SK-N-MC (cell line): ENCODE measurements at regions not wholly inside any gene's neighbourhood (a gene's known extent, or its start where the extent isn't known, plus 50 kb on each side); places are given as distances from the start of the nearest gene placed in this dataset.

Source experiments
- DNase-seq: peaks from one replicate; pipeline ENCODE4 v3.0.0-alpha.2; 2011; ENCODE audit warnings: low read depth, low spot score
- H3K27ac ChIP-seq: fragments of 200-600 bp; sonication (generic); 2 replicates; pipeline ENCODE4 v1.5.1; 2016; ENCODE audit warnings: mixed run types
- H3K36me3 ChIP-seq: fragments of 200-600 bp; sonication (generic); 2 replicates; pipeline ENCODE4 v1.6.1; 2017; ENCODE audit warnings: antibody characterized with exemption, low read length, mixed read lengths; ENCODE audit not compliant: insufficient read depth
- H3K4me3 ChIP-seq: fragments of 200-600 bp; sonication (generic); 2 replicates; pipeline ENCODE4 v1.5.1; 2016
- H3K9ac ChIP-seq: fragments of 200-600 bp; sonication (generic); 2 replicates; pipeline ENCODE4 v1.8.0; 2017; ENCODE audit warnings: mixed run types, mixed read lengths; ENCODE audit not compliant: insufficient read length
- H3K9me3 ChIP-seq: fragments of 200-600 bp; sonication (generic); 2 replicates; pipeline ENCODE4 v1.6.1; 2017; ENCODE audit warnings: low read depth, mild to moderate bottlenecking, antibody characterized with exemption, low read length, moderate library complexity, mixed read lengths
- EZH2 ChIP-seq: fragments of 200-600 bp; sonication (generic); IDR thresholded peaks from one replicate; pipeline ENCODE4 v1.6.1; 2017; ENCODE audit warnings: antibody characterized with exemption
- FOXP2 ChIP-seq: optimal IDR thresholded peaks from 2 replicates; pipeline ENCODE3; 2011; ENCODE audit warnings: mild to moderate bottlenecking, moderate library complexity; ENCODE audit not compliant: insufficient read depth; ENCODE audit errors: extremely low read length, control extremely low read depth
- POLR2AphosphoS5 ChIP-seq: IDR thresholded peaks from 2 replicates; pipeline ENCODE4 v1.6.1; 2012; ENCODE audit warnings: mild to moderate bottlenecking, low read depth, low read length, borderline replicate concordance

DNA sequence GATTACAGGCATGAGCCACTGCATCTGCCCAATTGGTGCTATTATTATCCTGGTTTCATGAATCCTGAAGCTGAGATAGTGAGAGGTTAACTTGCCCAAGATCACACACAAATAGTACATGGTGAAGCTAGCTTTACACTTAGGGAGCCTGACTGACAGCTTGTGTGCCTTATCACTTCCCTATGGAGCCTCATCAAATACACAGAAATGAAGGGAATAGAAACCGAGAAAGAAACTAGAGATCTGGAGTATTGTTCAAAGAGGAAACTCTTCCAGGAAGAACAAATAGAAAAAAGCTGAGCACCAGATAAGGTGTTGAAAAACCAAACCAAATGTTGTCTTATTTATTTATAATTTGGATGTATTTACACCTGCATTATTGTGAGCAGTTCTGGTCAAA is 155.0 kb upstream of the CITED2 start:
- Histone ChIP-seq H3K9me3 (peaks cover 6% of the 10 kb centered on the region; the same call in 1 of the 2 replicates), H3K4me3 (no peak overlapping the region), H3K36me3 (peaks cover 8% of the 10 kb centered on the region; the same call in 1 of the 2 replicates), H3K27ac (no peak overlapping the region), H3K9ac (no peak overlapping the region)
- no peak for TF ChIP-seq POLR2AphosphoS5
- TF ChIP-seq EZH2: no peak
- no peak for TF ChIP-seq FOXP2
- DNase-seq: no peak

DNA sequence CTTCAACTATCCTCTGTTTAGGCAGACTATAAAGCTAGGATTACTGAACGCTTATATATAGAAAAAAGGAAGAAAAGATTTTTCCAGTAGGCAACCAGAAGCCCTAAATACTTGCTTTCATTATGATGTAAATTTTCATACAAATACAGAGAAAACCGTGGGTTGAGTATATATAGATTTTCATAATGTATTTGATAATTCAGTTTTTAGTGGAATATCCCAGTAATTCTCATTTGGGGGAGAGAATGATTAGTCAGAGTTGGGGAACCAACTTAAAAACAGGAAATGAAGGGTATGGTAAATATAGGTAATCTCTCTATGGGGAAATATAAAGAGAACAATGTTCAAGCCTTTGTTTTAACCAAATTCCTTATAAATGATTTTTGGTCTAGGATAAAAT is 154.0 kb upstream of the CITED2 start:
- H3K9ac ChIP-seq: no peak overlapping the region
- TF ChIP-seq POLR2AphosphoS5: no peak
- TF ChIP-seq FOXP2: no peak
- no peak for DNase-seq

DNA sequence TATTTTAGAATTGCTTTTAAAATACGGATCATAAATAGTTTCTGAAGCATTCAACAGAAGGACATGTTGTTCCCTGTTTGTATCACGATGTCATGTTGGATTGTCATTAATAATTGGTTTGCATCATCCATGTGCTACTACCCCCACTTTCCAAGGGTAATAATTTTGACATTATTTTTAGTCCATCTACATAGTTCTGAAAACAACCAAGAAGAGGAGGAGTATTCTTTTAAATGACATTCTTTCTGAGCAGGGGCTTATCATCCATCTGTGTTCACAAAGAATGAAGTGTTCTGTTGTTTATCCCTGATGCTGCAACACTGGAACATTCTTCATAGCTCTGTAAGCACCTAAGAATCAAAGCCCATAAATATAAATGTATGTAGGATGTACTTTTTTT is 151.0 kb upstream of the CITED2 start:
- TF ChIP-seq EZH2 (no peak), FOXP2 (no peak), POLR2AphosphoS5 (no peak)
- Histone ChIP-seq H3K36me3 (peaks cover 8% of the 10 kb centered on the region; the same call in 1 of the 2 replicates), H3K9me3 (peaks cover 6% of the 10 kb centered on the region; the same call in 1 of the 2 replicates), H3K9ac (peak overlapping the region; percentile 70), H3K27ac (peak overlapping the region; percentile 96), H3K4me3 (no peak overlapping the region)
- DNase-seq: no peak

More for the DNA sequence above, 154.0 kb upstream of the CITED2 start:
- Histone ChIP-seq H3K4me3 (no peak overlapping the region), H3K9me3 (peaks cover 6% of the 10 kb centered on the region; the same call in 1 of the 2 replicates), H3K36me3 (peaks cover 8% of the 10 kb centered on the region; the same call in 1 of the 2 replicates), H3K27ac (peak overlapping the region; percentile 58; the same call in 1 of the 2 replicates)

GRCh38 chr6:139523986-139524385 is 149.5 kb upstream of the CITED2 start:
- peak; percentile 95 for DNase-seq
- Histone ChIP-seq H3K27ac (peak overlapping the region; percentile 99), H3K4me3 (peak overlapping the region; percentile 62), H3K9me3 (peaks cover 6% of the 10 kb centered on the region; the same call in 1 of the 2 replicates), H3K9ac (peak overlapping the region; percentile 80), H3K36me3 (peaks cover 8% of the 10 kb centered on the region; the same call in 1 of the 2 replicates)
- TF ChIP-seq EZH2 (no peak), POLR2AphosphoS5 (peak; percentile 68; the same call in 1 of the 2 replicates)

GRCh38 chr6:139522511-139523220 is 148.2 kb upstream of the CITED2 start:
- DNase-seq: no peak
- H3K27ac ChIP-seq: peak overlapping the region; percentile 99
- TF ChIP-seq POLR2AphosphoS5 (no peak; the same call in 1 of the 2 replicates), FOXP2 (no peak), EZH2 (no peak)
- peaks cover 5% of the 10 kb centered on the region; the same call in 1 of the 2 replicates for H3K9me3 ChIP-seq
- peak overlapping the region; percentile 62 for H3K4me3 ChIP-seq
- peaks cover 5% of the 10 kb centered on the region; the same call in 1 of the 2 replicates for H3K36me3 ChIP-seq
- peak overlapping the region; percentile 80 for H3K9ac ChIP-seq

- H3K4me3 ChIP-seq: no peak overlapping the region
- no peak overlapping the region for H3K9ac ChIP-seq
- H3K27ac ChIP-seq: peak overlapping the region; percentile 32; the same call in 1 of the 2 replicates
- H3K36me3 ChIP-seq: no peaks in the 10 kb centered on the region
- DNase-seq: no peak
- no peaks in the 10 kb centered on the region; the same call in 1 of the 2 replicates for H3K9me3 ChIP-seq
- TF ChIP-seq FOXP2: no peak
- no peak for TF ChIP-seq POLR2AphosphoS5
- TF ChIP-seq EZH2: no peak
Measured at GRCh38 chr6:139521338-139521737, 146.9 kb upstream of the CITED2 start.

GRCh38 chr6:139520321-139520768 is 145.9 kb upstream of the CITED2 start:
- H3K27ac ChIP-seq: no peak overlapping the region
- H3K36me3 ChIP-seq: no peaks in the 10 kb centered on the region
- no peaks in the 10 kb centered on the region for H3K9me3 ChIP-seq
- no peak for DNase-seq
- no peak overlapping the region for H3K9ac ChIP-seq
- H3K4me3 ChIP-seq: no peak overlapping the region
- TF ChIP-seq FOXP2: no peak
- TF ChIP-seq POLR2AphosphoS5: no peak
- no peak for TF ChIP-seq EZH2

GRCh38 chr6:139519571-139520031 is 145.2 kb upstream of the CITED2 start:
- no peak for TF ChIP-seq FOXP2
- no peak for TF ChIP-seq EZH2
- no peak for TF ChIP-seq POLR2AphosphoS5
- Histone ChIP-seq H3K36me3 (no peaks in the 10 kb centered on the region), H3K4me3 (no peak overlapping the region), H3K27ac (no peak overlapping the region), H3K9ac (no peak overlapping the region), H3K9me3 (no peaks in the 10 kb centered on the region)
- no peak for DNase-seq
